Trophoblast cell (in vitro differentiated cells and primary cell): ENCODE measurements at regions not wholly inside any gene's neighbourhood (a gene's known extent, or its start where the extent isn't known, plus 50 kb on each side); places are given as distances from the start of the nearest gene placed in this dataset.

ENCODE experiments used
- DNase-seq, 2 donors: peaks; one replicate each; pipeline ENCODE4 v3.0.0-alpha.2; 2016
- H2AFZ ChIP-seq: 2 replicates; pipeline ENCODE4 v1.6.1; 2013; ENCODE audit warnings: low read length, moderate library complexity, mild to moderate bottlenecking; ENCODE audit not compliant: insufficient read depth, poor library complexity
- H2AK5ac ChIP-seq: 2 replicates; pipeline ENCODE4 v1.6.1; 2013; ENCODE audit warnings: mild to moderate bottlenecking, low read length
- H2BK120ac ChIP-seq: 2 replicates; pipeline ENCODE4 v1.6.1; 2013; ENCODE audit warnings: low read length, mild to moderate bottlenecking, moderate library complexity; ENCODE audit not compliant: insufficient read depth, poor library complexity
- H2BK12ac ChIP-seq: 2 replicates; pipeline ENCODE4 v1.6.1; 2013; ENCODE audit warnings: mild to moderate bottlenecking, low read length, moderate library complexity
- H2BK5ac ChIP-seq: 2 replicates; pipeline ENCODE4 v1.6.1; 2013; ENCODE audit warnings: low read length, low read depth, moderate library complexity, mild to moderate bottlenecking; ENCODE audit not compliant: poor library complexity
- H3K14ac ChIP-seq: 2 replicates; pipeline ENCODE4 v1.6.1; 2013; ENCODE audit warnings: mild to moderate bottlenecking, low read length
- H3K18ac ChIP-seq: 2 replicates; pipeline ENCODE4 v1.6.1; 2013; ENCODE audit warnings: mild to moderate bottlenecking, low read length
- H3K23ac ChIP-seq: 2 replicates; pipeline ENCODE4 v1.6.1; 2013; ENCODE audit warnings: low read length
- H3K27ac ChIP-seq: 2 replicates; pipeline ENCODE4 v1.5.1; 2013; ENCODE audit warnings: low read depth, mild to moderate bottlenecking, inconsistent platforms, low read length, moderate library complexity
- H3K27me3 ChIP-seq: 2 replicates; pipeline ENCODE4 v1.6.1; 2013; ENCODE audit warnings: inconsistent platforms, mild to moderate bottlenecking, low read length, moderate library complexity; ENCODE audit not compliant: insufficient read depth
- H3K36me3 ChIP-seq, 2 experiments: 1 replicate in 1 of 2; 2 replicates in 1 of 2; pipeline ENCODE4 v1.6.1; 2013; ENCODE audit warnings: low read length in 2 of 2, mild to moderate bottlenecking in 2 of 2, moderate library complexity in 1 of 2; ENCODE audit not compliant: insufficient read depth in 2 of 2, control insufficient read depth in 1 of 2
- H3K4ac ChIP-seq: 2 replicates; pipeline ENCODE4 v1.6.1; 2013; ENCODE audit warnings: low read depth, mild to moderate bottlenecking, low read length, moderate library complexity
- H3K4me1 ChIP-seq, 2 experiments: 1 replicate in 1 of 2; 2 replicates in 1 of 2; pipeline ENCODE4 v1.6.1; 2013; ENCODE audit warnings: low read length in 2 of 2, mild to moderate bottlenecking in 2 of 2, moderate library complexity in 1 of 2; ENCODE audit not compliant: insufficient read depth in 2 of 2, control insufficient read depth in 1 of 2
- H3K4me2 ChIP-seq: 2 replicates; pipeline ENCODE4 v1.6.1; 2013; ENCODE audit warnings: inconsistent platforms, mild to moderate bottlenecking, low read length, moderate library complexity
- H3K4me3 ChIP-seq: 2 replicates; pipeline ENCODE4 v1.5.1; 2013; ENCODE audit warnings: mild to moderate bottlenecking, low read depth, low read length, inconsistent platforms
- H3K79me1 ChIP-seq: one replicate; pipeline ENCODE4 v1.6.1; 2013; ENCODE audit warnings: low read length
- H3K79me2 ChIP-seq: 2 replicates; pipeline ENCODE4 v1.6.1; 2013; ENCODE audit warnings: low read length, mild to moderate bottlenecking; ENCODE audit not compliant: control insufficient read depth, insufficient read depth, poor library complexity
- H3K9ac ChIP-seq: 2 replicates; pipeline ENCODE4 v1.6.1; 2013; ENCODE audit warnings: mild to moderate bottlenecking, low read length
- H3K9me3 ChIP-seq: 2 replicates; pipeline ENCODE4 v1.6.1; 2013; ENCODE audit warnings: low read depth, mild to moderate bottlenecking, control low read depth, inconsistent platforms, low read length; ENCODE audit not compliant: insufficient read depth
- H4K12ac ChIP-seq: 2 replicates; pipeline ENCODE4 v1.6.1; 2013; ENCODE audit warnings: low read depth, mild to moderate bottlenecking, low read length, moderate library complexity
- H4K8ac ChIP-seq: 2 replicates; pipeline ENCODE4 v1.6.1; 2013; ENCODE audit warnings: low read depth, mild to moderate bottlenecking, low read length, moderate library complexity
- H4K91ac ChIP-seq: one replicate; pipeline ENCODE4 v1.6.1; 2013; ENCODE audit warnings: low read depth, mild to moderate bottlenecking, low read length, moderate library complexity
- WGBS: extraction: QIAGEN DNeasy Blood & Tissue Kit; methylation state at CpG from one replicate; pipeline ENCODE4 v1.1.7; 2013; ENCODE audit warnings: missing lambda C conversion rate; ENCODE audit not compliant: insufficient read length, insufficient coverage; ENCODE audit errors: extremely low coverage; 5-methylcytosine and 5-hydroxymethylcytosine counted together

DNA sequence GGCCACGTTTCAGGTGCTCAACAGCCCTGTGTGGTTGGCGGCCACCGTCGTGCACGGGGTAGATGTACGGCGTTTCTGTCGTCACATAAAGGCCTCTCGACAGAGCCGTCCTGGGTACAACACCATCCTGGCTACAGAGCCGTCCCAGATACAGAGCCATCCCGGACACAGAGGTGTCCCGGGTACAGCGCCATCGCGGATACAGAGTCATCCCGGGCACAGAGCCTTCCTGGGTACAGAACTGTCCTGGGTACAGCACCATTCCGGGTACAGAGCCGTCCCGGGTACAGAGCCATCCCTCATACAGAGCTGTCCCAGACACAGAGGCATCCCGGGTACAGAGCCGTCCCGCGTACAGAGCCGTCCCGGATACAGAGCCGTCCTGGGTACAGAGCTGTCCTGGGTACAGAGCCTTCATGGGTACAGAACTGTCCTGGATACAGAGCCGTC, 222.7 kb upstream of the SOX1 start:
- Histone ChIP-seq H3K4ac (no peak overlapping the region), H3K4me2 (no peak overlapping the region), H3K4me1 (peaks cover 0 to 3% of the 10 kb centered on the region in 2 experiments), H3K79me1 (no peaks in the 10 kb centered on the region), H3K23ac (no peak overlapping the region), H3K36me3 (no peaks in the 10 kb centered on the region), H2BK120ac (no peak overlapping the region), H2BK12ac (no peak overlapping the region), H4K91ac (no peak overlapping the region), H2AK5ac (no peak overlapping the region), H3K18ac (no peak overlapping the region), H4K12ac (no peak overlapping the region), H4K8ac (no peak overlapping the region), H2BK5ac (no peak overlapping the region), H3K9ac (no peak overlapping the region), H3K27me3 (peaks cover 5% of the 10 kb centered on the region), H3K27ac (no peak overlapping the region), H3K14ac (no peak overlapping the region), H3K4me3 (no peak overlapping the region), H3K9me3 (peaks cover 11% of the 10 kb centered on the region), H2AFZ (no peak overlapping the region), H3K79me2 (no peaks in the 10 kb centered on the region)
- no peak for DNase-seq
- WGBS = no CpG with 5 or more reads among the region's 28 CpGs

GRCh38 chr13:111844682-111845081, 222.3 kb upstream of the SOX1 start:
- Histone ChIP-seq H4K8ac (no peak overlapping the region), H2BK5ac (no peak overlapping the region), H3K23ac (no peak overlapping the region), H3K4me2 (no peak overlapping the region), H4K12ac (no peak overlapping the region), H3K18ac (no peak overlapping the region), H3K79me2 (no peaks in the 10 kb centered on the region), H2BK120ac (no peak overlapping the region), H4K91ac (no peak overlapping the region), H3K4me3 (no peak overlapping the region), H3K4ac (no peak overlapping the region), H3K9ac (no peak overlapping the region), H2AK5ac (no peak overlapping the region), H2BK12ac (no peak overlapping the region), H3K14ac (no peak overlapping the region), H2AFZ (no peak overlapping the region), H3K27me3 (peaks cover 5% of the 10 kb centered on the region), H3K79me1 (no peaks in the 10 kb centered on the region), H3K4me1 (peaks cover 0 to 3% of the 10 kb centered on the region in 2 experiments), H3K9me3 (peaks cover 11% of the 10 kb centered on the region), H3K36me3 (no peaks in the 10 kb centered on the region), H3K27ac (no peak overlapping the region)
- no peak for DNase-seq
- no CpG with 5 or more reads among the region's 20 CpGs for WGBS

DNA sequence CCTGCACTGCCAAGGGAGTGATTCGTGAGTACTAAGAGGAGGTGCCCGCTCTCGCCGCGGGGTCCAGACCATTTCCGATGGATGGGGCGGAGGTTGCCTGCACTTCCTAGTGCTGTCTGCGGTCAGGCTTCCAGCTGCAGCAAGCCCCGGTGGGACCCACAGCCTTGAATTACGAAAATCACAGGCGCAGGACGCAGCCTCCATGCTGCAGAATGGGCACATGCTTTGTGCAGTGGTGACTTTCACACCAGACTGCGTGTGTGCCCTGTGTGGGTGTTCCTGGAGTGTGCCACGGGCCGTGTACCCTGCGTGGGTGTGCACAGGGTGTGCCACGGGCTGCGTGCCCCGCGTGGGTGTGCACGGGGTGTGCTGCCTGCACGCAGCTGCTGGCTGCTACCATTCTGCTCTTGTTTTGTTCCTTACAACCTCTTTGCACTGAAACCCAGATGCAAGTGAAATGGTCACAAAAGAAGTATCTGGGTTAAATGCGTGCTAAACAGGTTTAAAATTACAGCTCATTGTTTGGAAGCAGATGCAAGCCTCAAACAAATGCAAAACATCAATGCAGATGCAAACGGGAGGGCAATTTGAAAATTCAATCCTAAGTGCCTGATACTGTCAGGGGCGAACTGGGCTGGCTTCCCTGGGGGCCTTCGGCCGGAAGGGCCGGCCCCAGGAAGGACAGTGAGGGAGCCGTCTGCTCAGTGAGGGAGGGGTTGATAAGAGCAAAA, 221.2 kb upstream of the SOX1 start:
- Histone ChIP-seq H3K79me2 (no peaks in the 10 kb centered on the region), H4K91ac (no peak overlapping the region), H3K23ac (no peak overlapping the region), H3K27ac (no peak overlapping the region), H4K12ac (no peak overlapping the region), H2AFZ (no peak overlapping the region), H2BK120ac (no peak overlapping the region), H4K8ac (no peak overlapping the region), H3K9me3 (peaks cover 11% of the 10 kb centered on the region), H2BK5ac (no peak overlapping the region), H3K4me1 (peaks cover 0 to 3% of the 10 kb centered on the region in 2 experiments), H3K4ac (no peak overlapping the region), H3K4me2 (peak overlapping the region; percentile 8), H2AK5ac (no peak overlapping the region), H3K79me1 (no peaks in the 10 kb centered on the region), H3K36me3 (no peaks in the 10 kb centered on the region), H3K14ac (no peak overlapping the region), H3K4me3 (no peak overlapping the region), H2BK12ac (no peak overlapping the region), H3K9ac (no peak overlapping the region), H3K18ac (no peak overlapping the region), H3K27me3 (peaks cover 5% of the 10 kb centered on the region)
- no peak for DNase-seq
- no CpG with 5 or more reads among the region's 29 CpGs for WGBS

- Histone ChIP-seq H3K79me2 (no peaks in the 10 kb centered on the region), H2BK12ac (no peak overlapping the region), H3K23ac (no peak overlapping the region), H3K27me3 (peaks cover 5% of the 10 kb centered on the region), H3K27ac (no peak overlapping the region), H3K79me1 (no peaks in the 10 kb centered on the region), H3K18ac (no peak overlapping the region), H3K4me2 (no peak overlapping the region), H2AFZ (no peak overlapping the region), H3K4ac (no peak overlapping the region), H3K14ac (no peak overlapping the region), H3K4me1 (peaks cover 0 to 3% of the 10 kb centered on the region in 2 experiments), H3K36me3 (no peaks in the 10 kb centered on the region), H2AK5ac (no peak overlapping the region), H2BK120ac (no peak overlapping the region), H4K91ac (no peak overlapping the region), H3K9ac (no peak overlapping the region), H4K12ac (no peak overlapping the region), H3K9me3 (peaks cover 11% of the 10 kb centered on the region), H3K4me3 (no peak overlapping the region), H2BK5ac (no peak overlapping the region), H4K8ac (no peak overlapping the region)
- WGBS = no CpG with 5 or more reads among the region's 14 CpGs
- peak in 1 of 2 donors; percentile 4 for DNase-seq
These were observed 220.4 kb upstream of the SOX1 start for GRCh38 chr13:111846391-111847159.
